Mucosa of descending colon (tissue), 3 donors: ENCODE measurements at regions not wholly inside any gene's neighbourhood (a gene's known extent, or its start where the extent isn't known, plus 50 kb on each side); places are given as distances from the start of the nearest gene placed in this dataset.

Source experiments
- ATAC-seq: fragments of 200-7000 bp; cut with Tn5 transposase; one replicate; pipeline ENCODE4 v1.9.1; 2020; ENCODE audit warnings: mild to moderate bottlenecking, moderate library complexity
- DNase-seq, 3 donors: peaks; one replicate each; pipeline ENCODE4 v3.0.0-alpha.2; 2020
- H3K36me3 ChIP-seq: fragments of 200-600 bp; one replicate; pipeline ENCODE4 v1.8.0; 2021; ENCODE audit warnings: low read depth, mild to moderate bottlenecking
- H3K4me1 ChIP-seq: fragments of 200-600 bp; one replicate; pipeline ENCODE4 v1.8.0; 2021; ENCODE audit warnings: low read depth, mild to moderate bottlenecking
- H3K4me3 ChIP-seq: fragments of 200-600 bp; one replicate; pipeline ENCODE4 v1.8.0; 2021; ENCODE audit warnings: mild to moderate bottlenecking
- H3K9me3 ChIP-seq: fragments of 200-600 bp; one replicate; pipeline ENCODE4 v1.8.0; 2021; ENCODE audit warnings: mild to moderate bottlenecking
- CTCF ChIP-seq: fragments of 200-600 bp; IDR thresholded peaks from one replicate; pipeline ENCODE4 v1.8.0; 2022; ENCODE audit warnings: antibody characterized with exemption, mild to moderate bottlenecking
- intact Hi-C, 2 donors: fragments of 100-400 bp; cut with DNase I in 1 of 2; cut with micrococcal nuclease in 1 of 2; formaldehyde crosslinking; loops; one replicate each; pipeline versions ENCODE4 v1.11.0 to v1.11.1; 2022; cut with DNase I, micrococcal nuclease
- donor health status: DM: no; HTN: no; CAD: no; lungs with moderate emphysema.
- donor health status: DM: no; HTN: no; CAD: no.
- donor health status: DM: no; HTN: yes; CAD: no.

GRCh38 chrX:142742581-142742980 is 283.1 kb upstream of the SPANXN4 start:
- ATAC-seq (no peak), DNase-seq (no peak)
- intact Hi-C loops = no loop called here
- no peak for TF ChIP-seq CTCF
- no peaks in the 10 kb centered on the region for H3K9me3 ChIP-seq
- no peaks in the 10 kb centered on the region for H3K36me3 ChIP-seq
- H3K4me3 ChIP-seq = no peak overlapping the region
- no peaks in the 10 kb centered on the region for H3K4me1 ChIP-seq

GRCh38 chrX:142733327-142733726 is 292.4 kb upstream of the SPANXN4 start:
- Histone ChIP-seq H3K9me3 (no peaks in the 10 kb centered on the region), H3K36me3 (no peaks in the 10 kb centered on the region), H3K4me3 (no peak overlapping the region), H3K4me1 (no peaks in the 10 kb centered on the region)
- no peak for TF ChIP-seq CTCF
- ATAC-seq (no peak), DNase-seq (no peak)
- intact Hi-C loops = no loop called here

- ATAC-seq = no peak
- no peak for TF ChIP-seq CTCF
- intact Hi-C loops = no loop called here
These were observed 313.9 kb upstream of the SPANXN4 start for GRCh38 chrX:142711796-142712290.

GRCh38 chrX:142702749-142703148 is 323.0 kb upstream of the SPANXN4 start:
- Histone ChIP-seq H3K36me3 (no peaks in the 10 kb centered on the region), H3K4me3 (no peak overlapping the region), H3K9me3 (no peaks in the 10 kb centered on the region), H3K4me1 (no peaks in the 10 kb centered on the region)
- no peak for TF ChIP-seq CTCF
- ATAC-seq (no peak), DNase-seq (no peak)
- intact Hi-C loops = no loop called here

More at GRCh38 chrX:142711796-142712290, 313.9 kb upstream of the SPANXN4 start:
- no peaks in the 10 kb centered on the region for H3K9me3 ChIP-seq
- H3K36me3 ChIP-seq = no peaks in the 10 kb centered on the region
- no peaks in the 10 kb centered on the region for H3K4me1 ChIP-seq
- no peak for DNase-seq
- no peak overlapping the region for H3K4me3 ChIP-seq

GRCh38 chrX:142688256-142688655 is 337.5 kb upstream of the SPANXN4 start:
- H3K4me1 ChIP-seq = no peaks in the 10 kb centered on the region
- TF ChIP-seq CTCF = no peak
- intact Hi-C loops = no loop called here

GRCh38 chrX:142686653-142687283 is 339.0 kb upstream of the SPANXN4 start:
- intact Hi-C loops = no loop called here
- ATAC-seq = no peak
- H3K36me3 ChIP-seq = no peaks in the 10 kb centered on the region
- H3K4me3 ChIP-seq = no peak overlapping the region
- no peak for TF ChIP-seq CTCF
- H3K9me3 ChIP-seq = no peaks in the 10 kb centered on the region
- no peaks in the 10 kb centered on the region for H3K4me1 ChIP-seq
- DNase-seq = no peak

More at GRCh38 chrX:142688256-142688655, 337.5 kb upstream of the SPANXN4 start:
- H3K9me3 ChIP-seq = no peaks in the 10 kb centered on the region
- H3K4me3 ChIP-seq = no peak overlapping the region
- no peaks in the 10 kb centered on the region for H3K36me3 ChIP-seq
- no peak for DNase-seq
- ATAC-seq = no peak
